B cell (primary cell): ENCODE measurements at regions not wholly inside any gene's neighbourhood (a gene's known extent, or its start where the extent isn't known, plus 50 kb on each side); places are given as distances from the start of the nearest gene placed in this dataset.

Experiments used
- ATAC-seq: fragments of 200-7000 bp; cut with Tn5 transposase; one replicate; pipeline ENCODE4 v1.10.0; 2021; ENCODE audit warnings: low read depth, mild to moderate bottlenecking, moderate number of reproducible peaks, moderate library complexity
- CTCF ChIA-PET: fragments of 350-600 bp; sonication (Branson Sonifier 250); formaldehyde crosslinking; loops from one replicate; lab custom pipeline; 2021; ENCODE audit warnings: antibody characterized with exemption, inconsistent platforms; lab: Charles Lee
- POLR2A ChIA-PET: fragments of 350-600 bp; sonication (Branson Sonifier 250); formaldehyde crosslinking; loops from one replicate; lab custom pipeline; 2021; ENCODE audit warnings: antibody characterized with exemption; lab: Charles Lee
- DNase-seq: peaks from one replicate; pipeline ENCODE4 v3.0.0; 2013
- H2AFZ ChIP-seq: 2 replicates; pipeline ENCODE4 v1.6.1; 2012; ENCODE audit warnings: mild to moderate bottlenecking, low read depth, low read length; ENCODE audit not compliant: insufficient read depth, poor library complexity, severe bottlenecking
- H3K27ac ChIP-seq, 2 donors: 1 replicate in 1 of 2; 2 replicates in 1 of 2; pipeline ENCODE4 v1.5.1; 2012 to 2013; ENCODE audit warnings: low read length in 2 of 2, mild to moderate bottlenecking in 2 of 2, moderate library complexity in 1 of 2
- H3K27me3 ChIP-seq, 4 experiments: fragments of 200-600 bp in 1 of 4; sonication (generic) in 1 of 4; replicated peaks in 1 of 4; 1 replicate in 2 of 4; 2 replicates in 2 of 4; pipeline versions ENCODE4 v1.6.1 to v1.7.0; 2013 to 2016; ENCODE audit warnings: low read length in 3 of 4, mild to moderate bottlenecking in 2 of 4, mixed read lengths in 1 of 4, moderate library complexity in 1 of 4; ENCODE audit not compliant: insufficient read depth in 4 of 4, control insufficient read depth in 3 of 4; ENCODE audit errors: control extremely low read depth in 1 of 4
- H3K36me3 ChIP-seq, 2 experiments: replicated peaks in 1 of 2; 1 replicate in 1 of 2; 2 replicates in 1 of 2; pipeline versions ENCODE4 v1.6.1 to v1.7.1; 2013; ENCODE audit warnings: low read length in 1 of 2; ENCODE audit not compliant: insufficient read depth in 2 of 2, control insufficient read depth in 1 of 2; ENCODE audit errors: control extremely low read depth in 1 of 2, extremely low read depth in 1 of 2
- H3K4me1 ChIP-seq, 2 donors: fragments of 200-600 bp in 1 of 2; sonication (generic) in 1 of 2; 1 replicate in 1 of 2; 2 replicates in 1 of 2; pipeline versions ENCODE4 v1.5.1 to v1.6.1; 2013 to 2017; ENCODE audit warnings: low read length in 2 of 2; ENCODE audit not compliant: control insufficient read depth in 2 of 2, insufficient read depth in 2 of 2
- H3K4me2 ChIP-seq: replicated peaks from 2 replicates; pipeline ENCODE3; 2012; ENCODE audit warnings: mild to moderate bottlenecking, low read depth, low read length; ENCODE audit not compliant: poor library complexity, severe bottlenecking
- H3K4me3 ChIP-seq, 5 experiments: fragments of 200-600 bp in 1 of 5; sonication (generic) in 1 of 5; 1 replicate in 3 of 5; 2 replicates in 2 of 5; pipeline versions ENCODE4 v1.5.1 to v1.7.0; 2011 to 2016; ENCODE audit warnings: low read length in 4 of 5, mild to moderate bottlenecking in 4 of 5, low read depth in 2 of 5, control low read depth in 1 of 5, moderate library complexity in 1 of 5; ENCODE audit not compliant: insufficient read depth in 1 of 5; ENCODE audit errors: control extremely low read depth in 1 of 5, extremely low read depth in 1 of 5
- H3K79me2 ChIP-seq: fragments of 200-600 bp; sonication (generic); one replicate; pipeline ENCODE4 v1.6.0; 2016; ENCODE audit warnings: low read length; ENCODE audit not compliant: control insufficient read depth, insufficient read depth
- H3K9ac ChIP-seq: fragments of 200-600 bp; sonication (generic); 2 replicates; pipeline ENCODE4 v1.6.1; 2017; ENCODE audit warnings: mild to moderate bottlenecking, low read length, moderate library complexity
- H3K9me3 ChIP-seq, 3 donors: one replicate each; pipeline versions ENCODE4 v1.6.1 to v1.7.1; 2013; ENCODE audit warnings: low read length in 2 of 3; ENCODE audit not compliant: control insufficient read depth in 2 of 3, insufficient read depth in 1 of 3; ENCODE audit errors: control extremely low read depth in 1 of 3
- H4K20me1 ChIP-seq: 2 replicates; pipeline ENCODE4 v1.6.0; 2012; ENCODE audit warnings: mild to moderate bottlenecking, low read length; ENCODE audit not compliant: insufficient read depth, control insufficient read depth, poor library complexity, severe bottlenecking
- H3K27ac Mint-ChIP-seq: one replicate; pipeline ENCODE4 v1.8.0; 2021; ENCODE audit warnings: mixed read lengths
- H3K27me3 Mint-ChIP-seq: one replicate; pipeline ENCODE4 v1.8.0; 2021; ENCODE audit warnings: mixed read lengths
- H3K4me1 Mint-ChIP-seq: one replicate; pipeline ENCODE4 v1.8.0; 2021; ENCODE audit warnings: mixed read lengths
- H3K4me3 Mint-ChIP-seq: one replicate; pipeline ENCODE4 v1.8.0; 2021; ENCODE audit warnings: mixed read lengths
- H3K9me3 Mint-ChIP-seq: one replicate; pipeline ENCODE4 v1.8.0; 2022; ENCODE audit warnings: mixed read lengths; ENCODE audit not compliant: insufficient read depth
- EZH2 ChIP-seq: IDR thresholded peaks from 2 replicates; pipeline ENCODE4 v1.6.1; 2012; ENCODE audit warnings: borderline replicate concordance, low read depth, mild to moderate bottlenecking, moderate library complexity, low read length; ENCODE audit not compliant: insufficient read depth, poor library complexity, severe bottlenecking
- WGBS: methylation state at CpG from one replicate; pipeline ENCODE4 v1.1.5; 2013; ENCODE audit warnings: missing lambda C conversion rate; ENCODE audit not compliant: insufficient coverage; 5-methylcytosine and 5-hydroxymethylcytosine counted together
- intact Hi-C: fragments of 100-400 bp; cut with micrococcal nuclease; formaldehyde crosslinking; loops from one replicate; pipeline ENCODE4 v1.10.0; 2022
- TF ChIP-seq, protein P1 (sequence below): fragments of 200-600 bp; IDR thresholded peaks from one replicate; pipeline ENCODE4 v1.8.0; 2022; ENCODE audit warnings: antibody characterized with exemption, mild to moderate bottlenecking

DNA sequence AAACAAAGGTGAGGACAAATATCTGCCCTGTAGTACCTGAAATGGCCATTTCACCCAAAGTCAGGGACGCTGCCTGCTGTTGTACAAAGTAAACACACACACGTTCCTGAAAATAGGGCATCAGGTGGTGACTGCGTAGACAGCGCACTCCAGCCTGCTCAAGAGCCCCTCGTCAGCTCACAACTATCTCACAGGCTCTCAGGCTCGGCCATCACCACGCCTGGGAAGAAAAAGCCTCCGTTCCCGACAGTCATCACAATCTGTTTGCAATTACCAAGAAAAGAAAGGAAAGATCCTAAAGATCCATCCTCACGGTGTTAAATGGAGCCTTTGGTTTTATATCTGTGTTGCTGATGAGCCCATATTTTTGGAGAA, 230.2 kb downstream of the ZNF516 start:
- ChIA-PET POLR2A (no interaction called here), CTCF (no interaction called here)
- Histone ChIP-seq H3K79me2 (no peaks in the 10 kb centered on the region), H3K9me3 (peaks cover 0 to 4% (median 0%) of the 10 kb centered on the region in 3 donors), H3K36me3 (no peaks in the 10 kb centered on the region), H3K4me1 (no peaks in the 10 kb centered on the region), H3K27ac (no peak overlapping the region), H3K4me2 (no peak overlapping the region), H4K20me1 (no peaks in the 10 kb centered on the region), H3K9ac (no peak overlapping the region), H2AFZ (no peak overlapping the region), H3K4me3 (no peak overlapping the region), H3K27me3 (no peaks in the 10 kb centered on the region)
- Mint-ChIP-seq H3K9me3 (no peaks in the 10 kb centered on the region), H3K27me3 (peaks cover 4% of the 10 kb centered on the region), H3K4me3 (no peak overlapping the region), H3K4me1 (peaks cover 3% of the 10 kb centered on the region), H3K27ac (no peak overlapping the region)
- intact Hi-C loops: no loop called here
- 85% methylated on average over 6 of the region's 10 CpGs for WGBS
- TF ChIP-seq EZH2: no peak
- TF ChIP-seq, protein P1, sequence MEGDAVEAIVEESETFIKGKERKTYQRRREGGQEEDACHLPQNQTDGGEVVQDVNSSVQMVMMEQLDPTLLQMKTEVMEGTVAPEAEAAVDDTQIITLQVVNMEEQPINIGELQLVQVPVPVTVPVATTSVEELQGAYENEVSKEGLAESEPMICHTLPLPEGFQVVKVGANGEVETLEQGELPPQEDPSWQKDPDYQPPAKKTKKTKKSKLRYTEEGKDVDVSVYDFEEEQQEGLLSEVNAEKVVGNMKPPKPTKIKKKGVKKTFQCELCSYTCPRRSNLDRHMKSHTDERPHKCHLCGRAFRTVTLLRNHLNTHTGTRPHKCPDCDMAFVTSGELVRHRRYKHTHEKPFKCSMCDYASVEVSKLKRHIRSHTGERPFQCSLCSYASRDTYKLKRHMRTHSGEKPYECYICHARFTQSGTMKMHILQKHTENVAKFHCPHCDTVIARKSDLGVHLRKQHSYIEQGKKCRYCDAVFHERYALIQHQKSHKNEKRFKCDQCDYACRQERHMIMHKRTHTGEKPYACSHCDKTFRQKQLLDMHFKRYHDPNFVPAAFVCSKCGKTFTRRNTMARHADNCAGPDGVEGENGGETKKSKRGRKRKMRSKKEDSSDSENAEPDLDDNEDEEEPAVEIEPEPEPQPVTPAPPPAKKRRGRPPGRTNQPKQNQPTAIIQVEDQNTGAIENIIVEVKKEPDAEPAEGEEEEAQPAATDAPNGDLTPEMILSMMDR: no peak
- DNase-seq (no peak), ATAC-seq (no peak)

GRCh38 chr18:76264198-76264875, 230.7 kb downstream of the ZNF516 start:
- H3K79me2 ChIP-seq: no peaks in the 10 kb centered on the region
- ChIA-PET CTCF (no interaction called here), POLR2A (no interaction called here)
- no peaks in the 10 kb centered on the region for H3K36me3 ChIP-seq
- no peak overlapping the region for H3K4me2 ChIP-seq
- TF ChIP-seq, protein P1: no peak
- no peak for TF ChIP-seq EZH2
- 51% methylated on average over 16 of the region's 18 CpGs for WGBS
- Mint-ChIP-seq H3K9me3 (no peaks in the 10 kb centered on the region), H3K4me1 (peaks cover 3% of the 10 kb centered on the region), H3K27ac (no peak overlapping the region), H3K27me3 (peaks cover 4% of the 10 kb centered on the region), H3K4me3 (no peak overlapping the region)
- no peaks in the 10 kb centered on the region for H4K20me1 ChIP-seq
- no peak for DNase-seq
- H3K4me3 ChIP-seq: no peak overlapping the region
- no peaks in the 10 kb centered on the region for H3K4me1 ChIP-seq
- ATAC-seq: no peak
- H2AFZ ChIP-seq: no peak overlapping the region
- H3K9me3 ChIP-seq: peaks cover 0 to 4% (median 0%) of the 10 kb centered on the region in 3 donors
- H3K27me3 ChIP-seq: no peaks in the 10 kb centered on the region
- no peak overlapping the region for H3K27ac ChIP-seq
- no peak overlapping the region for H3K9ac ChIP-seq
- intact Hi-C loops: no loop called here
